KBM-7 (cell line): ENCODE measurements at regions not wholly inside any gene's neighbourhood (a gene's known extent, or its start where the extent isn't known, plus 50 kb on each side); places are given as distances from the start of the nearest gene placed in this dataset.

Experiments used
- DNase-seq: peaks from one replicate; pipeline ENCODE4 v3.0.0-alpha.2; 2015
- in situ Hi-C: fragments of 300-500 bp; cut with MboI; formaldehyde crosslinking; loops from 2 replicates; pipeline ENCODE4 v1.14.3; 2020; ENCODE audit warnings: low sequenced_read_pairs, low pct_unique_long_range_greater_than_20kb, mixed read lengths

DNA sequence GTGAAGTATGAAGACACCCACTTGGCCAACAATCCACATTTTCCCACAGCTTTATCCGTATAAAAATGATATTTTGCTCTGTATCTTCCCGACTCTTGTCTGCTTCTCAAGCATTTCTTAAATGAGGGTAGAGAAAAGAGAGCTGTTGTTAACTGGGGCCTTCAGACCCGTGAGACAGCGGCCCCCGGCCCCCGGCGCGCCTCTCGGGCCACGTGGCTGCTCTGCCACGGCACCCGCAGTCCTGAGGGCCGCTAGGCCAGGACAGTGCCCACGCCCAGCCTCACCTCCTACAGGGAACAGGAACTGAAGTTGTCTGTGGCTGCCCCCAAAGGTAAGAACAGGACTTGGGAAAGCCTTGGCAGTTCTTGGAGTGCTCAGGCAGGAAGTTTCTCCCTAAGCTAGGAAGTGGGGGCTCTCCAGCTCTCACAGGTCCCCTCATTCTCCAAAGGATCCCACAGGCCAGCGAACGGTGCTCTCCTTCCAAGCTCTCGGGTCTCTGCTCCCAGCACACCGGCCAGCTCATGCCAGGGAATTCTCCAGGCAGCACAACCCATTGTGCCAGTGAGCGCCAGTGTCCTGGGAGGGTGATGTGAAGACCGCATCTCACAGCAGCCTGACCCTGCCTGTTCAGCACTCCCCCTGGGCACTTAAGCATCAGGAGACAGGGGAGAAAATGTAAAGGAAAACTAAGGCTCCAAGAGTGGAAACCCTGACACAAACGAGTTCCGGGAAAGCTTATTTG lies 230.3 kb upstream of the PFKP start:
- DNase-seq: no peak
- in situ Hi-C loops: no loop called here

GRCh38 chr10:2834214-2834613 lies 233.1 kb upstream of the PFKP start:
- DNase-seq: no peak
- in situ Hi-C loops: no loop called here

GRCh38 chr10:2831509-2831908 lies 235.8 kb upstream of the PFKP start:
- no peak for DNase-seq
- in situ Hi-C loops: no loop called here

DNA sequence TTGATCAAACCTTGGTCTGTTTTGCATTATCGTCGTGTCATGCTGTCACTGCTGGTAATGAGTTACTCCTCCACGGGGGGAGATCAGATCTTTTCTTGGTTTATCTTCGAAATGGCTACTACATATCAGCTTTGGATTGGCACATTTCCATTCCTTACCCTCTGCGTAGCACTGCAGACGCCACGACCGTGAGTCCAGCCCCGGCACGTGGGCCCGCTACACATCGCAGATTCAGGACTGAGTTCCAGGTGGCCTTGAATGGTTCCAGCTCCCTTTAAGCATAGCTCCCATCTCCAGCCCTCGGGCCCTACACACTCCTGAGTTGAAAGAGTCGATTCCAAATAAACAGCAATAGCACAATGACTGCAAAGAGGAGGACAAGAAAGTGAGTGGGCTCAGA lies 238.6 kb upstream of the PFKP start:
- in situ Hi-C loops: no loop called here
- DNase-seq: no peak

- in situ Hi-C loops: no loop called here
- no peak for DNase-seq
These were observed 240.7 kb upstream of the PFKP start for GRCh38 chr10:2826675-2827074.

GRCh38 chr10:2825841-2826240 lies 241.5 kb upstream of the PFKP start:
- in situ Hi-C loops: no loop called here
- no peak for DNase-seq

- DNase-seq: no peak
- in situ Hi-C loops: no loop called here
These were observed 249.3 kb upstream of the PFKP start for GRCh38 chr10:2817940-2818636.

- in situ Hi-C loops: no loop called here
- DNase-seq: no peak
These were observed 253.7 kb upstream of the PFKP start for GRCh38 chr10:2813693-2814092.

GRCh38 chr10:2813286-2813685 lies 254.1 kb upstream of the PFKP start:
- in situ Hi-C loops: no loop called here
- DNase-seq: no peak

- in situ Hi-C loops: no loop called here
- DNase-seq: no peak
These were observed 254.7 kb upstream of the PFKP start for GRCh38 chr10:2812631-2813030.

DNA sequence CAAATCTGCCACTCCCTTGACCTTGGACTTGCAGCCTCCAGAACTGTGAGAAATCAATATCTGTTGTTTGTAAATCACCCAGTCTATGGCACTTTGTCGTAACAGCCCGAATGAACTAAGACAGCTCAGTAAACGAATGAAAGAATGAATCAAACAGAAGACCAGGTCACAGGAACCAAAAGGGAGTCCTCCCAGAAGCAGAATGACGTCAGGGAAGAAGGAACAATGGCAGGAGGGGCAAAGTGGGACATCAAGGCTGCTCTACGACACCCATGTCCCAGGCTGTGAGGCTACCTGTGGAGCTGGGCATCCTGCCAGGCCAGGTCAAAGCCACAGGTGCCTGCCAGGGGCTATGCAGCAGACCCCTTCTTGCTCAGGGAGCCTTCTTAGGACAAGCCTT lies 267.2 kb upstream of the PFKP start:
- no peak for DNase-seq

GRCh38 chr10:2798336-2799022 lies 268.9 kb upstream of the PFKP start:
- in situ Hi-C loops: no loop called here
- DNase-seq: no peak

More for the DNA sequence above, 267.2 kb upstream of the PFKP start:
- in situ Hi-C loops: no loop called here

DNA sequence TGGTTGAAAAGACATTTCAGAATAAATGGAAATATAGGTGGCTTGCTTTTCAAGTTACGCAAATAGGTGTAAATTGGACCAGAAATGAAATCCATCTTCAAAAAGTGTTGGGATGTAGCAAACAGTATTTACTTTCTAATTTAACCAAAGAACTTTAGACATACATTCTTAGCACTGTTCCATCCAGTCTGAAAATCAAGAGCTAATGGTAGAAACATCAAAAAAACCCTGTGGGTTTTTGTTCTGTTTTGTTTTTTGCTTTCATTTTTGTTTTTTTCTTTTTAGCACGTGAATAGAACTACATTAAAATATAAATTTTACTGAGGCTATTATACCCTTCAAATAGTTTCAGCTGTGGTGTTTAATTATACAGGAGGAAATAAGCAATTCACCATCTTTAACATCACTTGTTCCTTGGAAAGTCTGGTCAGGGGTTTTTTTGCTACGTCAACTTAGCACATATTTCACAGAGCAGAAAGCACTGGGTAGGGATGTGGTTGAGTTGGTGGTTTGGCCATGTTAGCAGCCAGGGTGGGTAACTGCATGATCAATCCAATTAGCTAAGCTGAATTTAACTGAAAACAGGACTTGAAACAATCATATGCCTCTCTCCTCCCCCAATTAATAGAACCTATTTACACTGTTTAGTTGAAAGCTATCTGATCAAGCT lies 275.4 kb upstream of the PFKP start:
- in situ Hi-C loops: no loop called here
- no peak for DNase-seq

GRCh38 chr10:2790396-2791188 lies 276.8 kb upstream of the PFKP start:
- DNase-seq: no peak
- in situ Hi-C loops: no loop called here

DNA sequence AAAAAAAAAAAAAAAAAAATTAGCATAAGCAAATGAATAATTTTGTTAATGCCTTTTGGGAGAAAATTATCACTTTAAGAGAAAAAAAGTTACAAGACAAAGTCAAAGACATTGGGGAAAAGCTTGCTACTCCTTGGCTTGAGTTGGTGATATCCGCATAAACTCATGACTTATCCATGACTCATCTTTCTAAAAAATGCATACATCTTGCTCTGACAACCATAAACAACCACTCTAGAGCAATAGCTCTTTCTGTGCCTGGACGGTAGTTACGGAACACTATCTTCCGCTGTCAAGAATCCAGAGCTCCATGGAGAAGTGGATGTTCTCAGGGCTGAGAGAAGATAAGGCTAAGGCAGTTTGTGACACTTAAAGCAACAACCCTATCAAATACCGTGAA lies 281.1 kb upstream of the PFKP start:
- in situ Hi-C loops: no loop called here
- no peak for DNase-seq

- DNase-seq: no peak
- in situ Hi-C loops: no loop called here
These were observed 282.6 kb upstream of the PFKP start for GRCh38 chr10:2784766-2785165.

GRCh38 chr10:2782950-2783349 lies 284.4 kb upstream of the PFKP start:
- in situ Hi-C loops: no loop called here
- no peak for DNase-seq

DNA sequence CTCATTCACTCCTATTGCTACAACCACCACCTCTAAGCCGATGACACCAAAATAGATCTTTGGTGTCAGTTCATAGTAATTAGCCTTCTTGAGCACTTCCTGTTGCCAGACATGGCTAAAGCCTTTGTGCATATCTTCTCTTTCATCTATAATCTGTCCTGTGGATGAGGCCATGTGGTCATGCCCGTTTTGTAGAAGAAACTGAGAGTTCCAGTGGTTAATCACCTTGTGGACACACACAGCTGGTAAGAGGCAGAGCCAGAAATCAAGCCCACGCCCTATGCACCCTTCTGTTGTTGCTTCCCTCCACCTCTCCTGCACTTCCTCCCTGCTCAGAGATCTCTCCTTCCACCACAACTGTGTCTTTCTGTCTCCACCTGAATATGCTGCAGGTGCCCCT lies 285.1 kb upstream of the PFKP start:
- in situ Hi-C loops: no loop called here
- no peak for DNase-seq

DNA sequence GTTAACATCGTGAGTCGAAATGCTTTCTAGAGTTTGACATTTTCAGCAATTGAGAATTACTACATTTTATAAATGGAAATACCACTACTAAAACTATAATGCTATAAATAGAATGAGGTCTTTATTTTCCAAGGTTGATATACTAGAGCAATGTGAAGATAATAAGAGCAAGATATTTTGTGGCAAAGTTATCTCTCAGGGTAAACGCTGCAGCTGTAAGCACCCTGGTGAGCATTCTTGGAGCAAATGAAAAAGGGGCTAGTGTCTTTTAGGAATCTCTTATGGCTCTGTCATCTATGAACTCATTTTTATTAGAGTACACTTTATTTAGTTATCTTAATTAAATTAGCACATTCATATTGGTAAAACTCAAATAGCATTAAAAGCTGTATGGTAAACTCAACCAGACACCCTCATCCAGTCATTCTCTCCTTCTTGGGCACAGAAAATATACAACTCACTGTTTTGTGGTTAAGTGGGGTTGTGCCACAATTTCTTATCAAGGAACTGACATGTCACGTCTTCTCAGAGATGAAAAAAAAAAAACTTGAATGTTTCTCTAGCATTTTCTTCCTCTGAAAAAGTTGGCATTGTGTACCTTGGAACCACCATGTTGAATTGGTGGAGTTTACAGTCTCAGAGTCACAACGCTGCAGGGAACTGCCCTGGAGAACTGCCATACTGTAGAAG lies 289.5 kb upstream of the PFKP start:
- DNase-seq: no peak
- in situ Hi-C loops: no loop called here
